ENCODE measurements at regions not wholly inside any gene's neighbourhood (a gene's known extent, or its start where the extent isn't known, plus 50 kb on each side); places are given as distances from the start of the nearest gene placed in this dataset.

GRCh38 chr11:33622186-33622585 is 78.4 kb downstream of the C11orf91 start:
- TF ChIP-seq CTCF (conservative IDR thresholded peaks at IDR 0.05; ENCODE audit: low read depth, low read length), result no peak
- no peak for TF ChIP-seq EZH2 (IDR thresholded peaks at IDR 0.05; ENCODE audit: borderline replicate concordance, low read depth, low read length, poor library complexity, severe bottlenecking)

Measured in A673 (cell line).